ENCODE measurements at regions not wholly inside any gene's neighbourhood (a gene's known extent, or its start where the extent isn't known, plus 50 kb on each side); places are given as distances from the start of the nearest gene placed in this dataset.

DNA sequence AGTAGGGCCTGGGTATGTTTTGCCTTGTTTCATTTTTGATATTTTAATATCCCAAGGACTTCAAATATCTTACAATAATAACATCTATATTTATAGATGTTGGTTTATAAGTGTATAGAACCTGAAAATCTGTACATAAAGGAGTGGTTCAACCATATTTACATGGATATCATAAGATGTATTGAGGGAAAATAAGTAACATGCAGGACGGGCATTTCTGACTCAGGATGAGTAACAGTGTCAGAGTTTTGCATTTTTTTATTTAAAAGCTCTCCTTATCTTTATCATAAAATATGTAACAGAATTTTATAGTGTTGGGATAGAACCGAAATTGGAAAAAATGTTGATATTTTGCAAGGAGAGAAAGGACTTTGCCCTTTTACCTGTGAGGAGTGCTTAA, 1438.7 kb downstream of the REEP3 start:
- no peaks in the 10 kb centered on the region for H3K36me3 ChIP-seq (ENCODE audit: insufficient read depth, low read length, poor library complexity, severe bottlenecking)
- no peaks in the 10 kb centered on the region for H3K4me1 ChIP-seq (ENCODE audit: insufficient read depth, low read length, poor library complexity, severe bottlenecking)
- H3K27ac ChIP-seq (ENCODE audit: low read depth, low read length, poor library complexity, severe bottlenecking) = no peak overlapping the region
- no peak overlapping the region for H3K4me3 ChIP-seq (ENCODE audit: low read depth, low read length, poor library complexity, severe bottlenecking)
- CTCF ChIA-PET = no interaction called here
- intact Hi-C loops (cut with micrococcal nuclease; ENCODE audit: unreplicated experiment) = no loop called here
- H3K9me3 ChIP-seq (ENCODE audit: low read depth, low read length, poor library complexity, severe bottlenecking) = no peaks in the 10 kb centered on the region
- POLR2A ChIA-PET (ENCODE audit: low non-redundant PET) = no interaction called here
- no peak for DNase-seq (ENCODE audit: low spot score)
- no TSS peak for BruUV-seq (replicated peaks)
- H3K27me3 ChIP-seq (replicated peaks; ENCODE audit: insufficient read depth, low read depth, low read length, poor library complexity) = no peaks in the 10 kb centered on the region
- no peak for TF ChIP-seq EZH2 (IDR thresholded peaks at IDR 0.05; ENCODE audit: borderline replicate concordance, low read depth, low read length, poor library complexity, severe bottlenecking)

- Histone ChIP-seq H3K9me3 (ENCODE audit: low read depth, low read length, poor library complexity, severe bottlenecking) (no peaks in the 10 kb centered on the region), H3K27me3 (replicated peaks; ENCODE audit: insufficient read depth, low read depth, low read length, poor library complexity) (no peaks in the 10 kb centered on the region), H3K36me3 (ENCODE audit: insufficient read depth, low read length, poor library complexity, severe bottlenecking) (no peaks in the 10 kb centered on the region), H3K27ac (ENCODE audit: low read depth, low read length, poor library complexity, severe bottlenecking) (no peak overlapping the region), H3K4me3 (ENCODE audit: low read depth, low read length, poor library complexity, severe bottlenecking) (no peak overlapping the region), H3K4me1 (ENCODE audit: insufficient read depth, low read length, poor library complexity, severe bottlenecking) (no peaks in the 10 kb centered on the region)
- BruUV-seq (replicated peaks) = no TSS peak
- intact Hi-C loops (cut with micrococcal nuclease; ENCODE audit: unreplicated experiment) = no loop called here
- TF ChIP-seq CTCF (conservative IDR thresholded peaks at IDR 0.05; ENCODE audit: low read depth, low read length) (no peak), EZH2 (IDR thresholded peaks at IDR 0.05; ENCODE audit: borderline replicate concordance, low read depth, low read length, poor library complexity, severe bottlenecking) (no peak)
- ChIA-PET CTCF (no interaction called here), POLR2A (ENCODE audit: low non-redundant PET) (no interaction called here)
- no peak for DNase-seq (ENCODE audit: low spot score)
Observed at GRCh38 chr10:64973391-64973790, 1452.2 kb downstream of the REEP3 start.

DNA sequence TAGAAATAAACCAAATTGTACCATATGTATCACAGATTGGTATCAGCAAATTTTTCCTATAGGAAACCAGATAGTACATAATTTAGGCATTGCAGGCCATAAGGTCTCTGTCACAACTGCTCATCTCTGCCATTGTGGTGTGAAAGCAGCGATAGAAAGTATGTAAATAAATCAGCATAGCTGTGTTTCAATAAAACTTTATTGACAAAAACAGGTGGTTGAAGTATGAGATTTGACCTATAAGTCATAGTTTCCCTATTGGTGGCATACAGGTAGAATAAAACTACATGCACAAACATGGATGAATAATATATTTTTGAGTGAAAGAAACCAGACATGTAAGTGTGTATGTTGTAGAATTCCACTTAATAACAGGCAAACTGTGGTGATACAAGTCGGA, 1454.9 kb downstream of the REEP3 start:
- H3K36me3 ChIP-seq (ENCODE audit: insufficient read depth, low read length, poor library complexity, severe bottlenecking) = no peaks in the 10 kb centered on the region
- intact Hi-C loops (cut with micrococcal nuclease; ENCODE audit: unreplicated experiment) = no loop called here
- no peak overlapping the region for H3K27ac ChIP-seq (ENCODE audit: low read depth, low read length, poor library complexity, severe bottlenecking)
- ChIA-PET CTCF (no interaction called here), POLR2A (ENCODE audit: low non-redundant PET) (no interaction called here)
- H3K9me3 ChIP-seq (ENCODE audit: low read depth, low read length, poor library complexity, severe bottlenecking) = no peaks in the 10 kb centered on the region
- no peak for DNase-seq (ENCODE audit: low spot score)
- TF ChIP-seq CTCF (conservative IDR thresholded peaks at IDR 0.05; ENCODE audit: low read depth, low read length) = no peak
- no peak for TF ChIP-seq EZH2 (IDR thresholded peaks at IDR 0.05; ENCODE audit: borderline replicate concordance, low read depth, low read length, poor library complexity, severe bottlenecking)
- no peaks in the 10 kb centered on the region for H3K4me1 ChIP-seq (ENCODE audit: insufficient read depth, low read length, poor library complexity, severe bottlenecking)
- BruUV-seq (replicated peaks) = no TSS peak
- no peak overlapping the region for H3K4me3 ChIP-seq (ENCODE audit: low read depth, low read length, poor library complexity, severe bottlenecking)
- H3K27me3 ChIP-seq (replicated peaks; ENCODE audit: insufficient read depth, low read depth, low read length, poor library complexity) = no peaks in the 10 kb centered on the region

- no TSS peak for BruUV-seq (replicated peaks)
- H3K4me3 ChIP-seq (ENCODE audit: low read depth, low read length, poor library complexity, severe bottlenecking) = no peak overlapping the region
- no peaks in the 10 kb centered on the region for H3K27me3 ChIP-seq (replicated peaks; ENCODE audit: insufficient read depth, low read depth, low read length, poor library complexity)
- intact Hi-C loops (cut with micrococcal nuclease; ENCODE audit: unreplicated experiment) = no loop called here
- CTCF ChIA-PET = no interaction called here
- no peaks in the 10 kb centered on the region for H3K36me3 ChIP-seq (ENCODE audit: insufficient read depth, low read length, poor library complexity, severe bottlenecking)
- no peak; the same call in 1 of the 2 replicates for TF ChIP-seq CTCF (conservative IDR thresholded peaks at IDR 0.05; ENCODE audit: low read depth, low read length)
- TF ChIP-seq EZH2 (IDR thresholded peaks at IDR 0.05; ENCODE audit: borderline replicate concordance, low read depth, low read length, poor library complexity, severe bottlenecking) = no peak
- POLR2A ChIA-PET (ENCODE audit: low non-redundant PET) = no interaction called here
- no peaks in the 10 kb centered on the region for H3K9me3 ChIP-seq (ENCODE audit: low read depth, low read length, poor library complexity, severe bottlenecking)
- no peak for DNase-seq (ENCODE audit: low spot score)
- no peaks in the 10 kb centered on the region for H3K4me1 ChIP-seq (ENCODE audit: insufficient read depth, low read length, poor library complexity, severe bottlenecking)
- H3K27ac ChIP-seq (ENCODE audit: low read depth, low read length, poor library complexity, severe bottlenecking) = no peak overlapping the region
Observed at GRCh38 chr10:64977915-64978314, 1456.7 kb downstream of the REEP3 start.

Measured in A673 (cell line).